ENCODE measurements at regions not wholly inside any gene's neighbourhood (a gene's known extent, or its start where the extent isn't known, plus 50 kb on each side); places are given as distances from the start of the nearest gene placed in this dataset.

- ATAC-seq (no peak), DNase-seq (ENCODE audit: low spot score) (no peak)
- Mint-ChIP-seq H3K4me1 (peaks cover 13% of the 10 kb centered on the region), H3K27me3 (ENCODE audit: insufficient read depth, low read depth, poor library complexity) (no peaks in the 10 kb centered on the region), H3K36me3 (ENCODE audit: low read depth) (no peaks in the 10 kb centered on the region), H3K4me3 (no peak overlapping the region), H3K9me3 (no peaks in the 10 kb centered on the region), H3K27ac (no peak overlapping the region)
- Histone ChIP-seq H3K4me3 (no peak overlapping the region), H3K36me3 (ENCODE audit: insufficient read depth) (no peaks in the 10 kb centered on the region), H3K4me1 (ENCODE audit: insufficient read depth) (no peaks in the 10 kb centered on the region), H3K4me2 (no peak overlapping the region), H3K79me2 (replicated peaks; ENCODE audit: insufficient read depth) (no peaks in the 10 kb centered on the region), H3K9me2 (ENCODE audit: insufficient read depth) (no peaks in the 10 kb centered on the region), H3K27me3 (ENCODE audit: insufficient read depth) (no peaks in the 10 kb centered on the region), H4K20me1 (replicated peaks; ENCODE audit: insufficient read depth) (no peaks in the 10 kb centered on the region), H3F3A (replicated peaks; ENCODE audit: low read depth) (no peaks in the 10 kb centered on the region), H3K27ac (ENCODE audit: low read depth) (no peak overlapping the region), H2AFZ (no peak overlapping the region)
- TF ChIP-seq JUNB (IDR thresholded peaks at IDR 0.05; ENCODE audit: unreplicated experiment), result no peak
- no peak for TF ChIP-seq ZNF331 (CRISPR knock-in tag; IDR thresholded peaks at IDR 0.05; ENCODE audit: low read depth)
- TF ChIP-seq NANOG (IDR thresholded peaks at IDR 0.05; ENCODE audit: borderline replicate concordance), result no peak
- no peak for TF ChIP-seq REST (IDR thresholded peaks at IDR 0.05; ENCODE audit: unreplicated experiment)
Observed at GRCh38 chr10:114708084-114708483, 50.0 kb upstream of the ABLIM1 start.

- no peak overlapping the region for H3K4me3 ChIP-seq
- H3K27me3 Mint-ChIP-seq (ENCODE audit: insufficient read depth, low read depth, poor library complexity), result no peaks in the 10 kb centered on the region
- no peaks in the 10 kb centered on the region for H3F3A ChIP-seq (replicated peaks; ENCODE audit: low read depth)
- H3K27me3 ChIP-seq (ENCODE audit: insufficient read depth), result no peaks in the 10 kb centered on the region
- DNase-seq (ENCODE audit: low spot score) (peak; percentile 40), ATAC-seq (peak; percentile 46)
- H3K4me1 ChIP-seq (ENCODE audit: insufficient read depth), result peaks cover under 1% of the 10 kb centered on the region
- no peak overlapping the region for H3K27ac Mint-ChIP-seq
- peaks cover 19% of the 10 kb centered on the region for H3K4me1 Mint-ChIP-seq
- no peaks in the 10 kb centered on the region for H3K79me2 ChIP-seq (replicated peaks; ENCODE audit: insufficient read depth)
- no peak overlapping the region for H3K4me3 Mint-ChIP-seq
- H3K4me2 ChIP-seq, result no peak overlapping the region
- H3K27ac ChIP-seq (ENCODE audit: low read depth), result no peak overlapping the region
- no peaks in the 10 kb centered on the region for H3K36me3 Mint-ChIP-seq (ENCODE audit: low read depth)
- no peaks in the 10 kb centered on the region for H3K9me2 ChIP-seq (ENCODE audit: insufficient read depth)
- no peaks in the 10 kb centered on the region for H3K9me3 Mint-ChIP-seq
- TF ChIP-seq ZNF462 (CRISPR knock-in tag; IDR thresholded peaks at IDR 0.05) (0 out of 2 replicates have a peak, but pooled peaks have one; percentile 3), JUNB (IDR thresholded peaks at IDR 0.05; ENCODE audit: unreplicated experiment) (no peak)
- H2AFZ ChIP-seq, result no peak overlapping the region
- H3K36me3 ChIP-seq (ENCODE audit: insufficient read depth), result no peaks in the 10 kb centered on the region
- no peaks in the 10 kb centered on the region for H4K20me1 ChIP-seq (replicated peaks; ENCODE audit: insufficient read depth)
Observed at GRCh38 chr10:114708717-114709335, 50.8 kb upstream of the ABLIM1 start.
